OCI-LY1 (cell line): ENCODE measurements at regions not wholly inside any gene's neighbourhood (a gene's known extent, or its start where the extent isn't known, plus 50 kb on each side); places are given as distances from the start of the nearest gene placed in this dataset.

ENCODE experiments used
- H2AFZ ChIP-seq: fragments of 200-600 bp; sonication (generic), shearing (Covaris generic); 2 replicates; pipeline ENCODE4 v1.6.0; 2014; ENCODE audit warnings: antibody characterized with exemption, mild to moderate bottlenecking, low read length
- H3F3A ChIP-seq: fragments of 200-600 bp; sonication (generic), shearing (Covaris generic); 2 replicates; pipeline ENCODE4 v1.6.0; 2014; ENCODE audit warnings: mild to moderate bottlenecking, antibody characterized with exemption, low read length, moderate library complexity; ENCODE audit not compliant: insufficient read depth
- H3K27ac ChIP-seq: fragments of 200-600 bp; sonication (generic); 2 replicates; pipeline ENCODE4 v1.5.1; 2014; ENCODE audit warnings: low read length, mixed run types, mild to moderate bottlenecking, low read depth; ENCODE audit not compliant: poor library complexity, severe bottlenecking
- H3K27me3 ChIP-seq: fragments of 200-600 bp; sonication (generic); 2 replicates; pipeline ENCODE4 v1.6.0; 2014; ENCODE audit warnings: antibody characterized with exemption, mild to moderate bottlenecking, low read length, moderate library complexity; ENCODE audit not compliant: insufficient read depth
- H3K36me3 ChIP-seq: fragments of 200-600 bp; sonication (generic); 2 replicates; pipeline ENCODE4 v1.6.1; 2014; ENCODE audit warnings: mild to moderate bottlenecking, antibody characterized with exemption, low read length, moderate library complexity, mixed read lengths; ENCODE audit not compliant: insufficient read depth
- H3K4me1 ChIP-seq: fragments of 200-600 bp; sonication (generic); 2 replicates; pipeline ENCODE4 v1.5.1; 2014; ENCODE audit warnings: mild to moderate bottlenecking, low read length, moderate library complexity; ENCODE audit not compliant: insufficient read depth, severe bottlenecking
- H3K4me2 ChIP-seq: fragments of 200-600 bp; sonication (generic), shearing (Covaris generic); 2 replicates; pipeline ENCODE4 v1.6.1; 2014; ENCODE audit warnings: low read length
- H3K4me3 ChIP-seq: fragments of 200-600 bp; sonication (generic); 2 replicates; pipeline ENCODE4 v1.5.1; 2014; ENCODE audit warnings: low read length, low read depth, mild to moderate bottlenecking, mixed read lengths; ENCODE audit not compliant: poor library complexity, severe bottlenecking
- H3K79me2 ChIP-seq: fragments of 200-600 bp; shearing (Covaris generic); 2 replicates; pipeline ENCODE4 v1.6.1; 2016; ENCODE audit warnings: mixed run types, low read length, mixed read lengths; ENCODE audit not compliant: insufficient read depth
- H3K9ac ChIP-seq: fragments of 200-600 bp; sonication (generic), shearing (Covaris generic); 2 replicates; pipeline ENCODE4 v1.6.1; 2014; ENCODE audit warnings: mild to moderate bottlenecking, low read length, mixed read lengths
- H3K9me2 ChIP-seq: fragments of 200-600 bp; sonication (generic), shearing (Covaris generic); 2 replicates; pipeline ENCODE4 v1.6.1; 2014; ENCODE audit warnings: low read depth, mild to moderate bottlenecking, low read length, mixed read lengths
- H3K9me3 ChIP-seq: fragments of 200-600 bp; shearing (Covaris generic); 2 replicates; pipeline ENCODE4 v1.6.1; 2014; ENCODE audit warnings: low read length, mixed read lengths
- H4K20me1 ChIP-seq: fragments of 200-600 bp; sonication (generic), shearing (Covaris generic); 2 replicates; pipeline ENCODE4 v1.6.0; 2016; ENCODE audit warnings: mild to moderate bottlenecking, low read length; ENCODE audit not compliant: insufficient read depth
- EZH2 ChIP-seq: fragments of 200-600 bp; sonication (generic), shearing (Covaris generic); IDR thresholded peaks from 2 replicates; pipeline ENCODE4 v1.8.0; 2017; ENCODE audit warnings: borderline replicate concordance, mixed run types, mild to moderate bottlenecking, antibody characterized with exemption, low read length, moderate library complexity, mixed read lengths
- TF ChIP-seq, protein P1 (sequence below): fragments of 200-600 bp; sonication (generic), shearing (Covaris generic); IDR thresholded peaks from 2 replicates; pipeline ENCODE4 v1.5.1; 2017; ENCODE audit warnings: mild to moderate bottlenecking, antibody characterized with exemption, low read length, moderate library complexity, mixed read lengths

DNA sequence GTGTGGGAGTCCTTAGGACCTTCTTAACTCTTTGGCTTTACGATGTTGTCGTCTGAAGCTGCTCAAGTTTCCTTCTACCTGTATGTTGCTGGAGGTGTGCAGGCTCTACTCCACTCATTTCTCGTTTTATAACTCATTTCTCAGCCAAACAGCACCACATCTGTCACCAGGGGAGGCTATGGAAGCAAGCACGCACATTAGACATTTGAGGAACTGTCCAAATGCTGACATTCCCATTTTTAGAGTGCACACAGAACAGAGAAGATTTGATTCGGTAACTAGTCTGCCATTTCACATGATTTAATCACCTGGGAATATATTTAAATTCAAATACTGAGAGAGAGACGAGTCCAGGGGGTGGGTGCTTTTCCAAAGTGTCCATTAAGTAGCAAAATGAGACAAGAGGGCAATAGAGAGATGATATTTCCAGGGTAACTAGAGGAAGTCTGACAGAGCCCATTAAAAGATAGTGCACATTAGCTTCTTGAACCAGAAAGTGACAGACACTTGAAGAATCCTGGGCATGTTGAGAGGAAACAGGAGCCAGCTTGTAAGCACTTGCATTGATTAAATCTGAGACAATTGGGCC, 793.3 kb downstream of the TDRD15 start:
- Histone ChIP-seq H3K4me2 (no peak overlapping the region), H2AFZ (no peak overlapping the region), H3K9me3 (no peaks in the 10 kb centered on the region), H3K4me3 (no peak overlapping the region), H3K9me2 (no peaks in the 10 kb centered on the region), H3K27me3 (no peaks in the 10 kb centered on the region), H3K36me3 (no peaks in the 10 kb centered on the region), H3K79me2 (no peaks in the 10 kb centered on the region), H3F3A (no peaks in the 10 kb centered on the region), H4K20me1 (no peaks in the 10 kb centered on the region), H3K27ac (no peak overlapping the region), H3K4me1 (no peaks in the 10 kb centered on the region), H3K9ac (no peak overlapping the region)
- no peak for TF ChIP-seq EZH2
- TF ChIP-seq, protein P1, sequence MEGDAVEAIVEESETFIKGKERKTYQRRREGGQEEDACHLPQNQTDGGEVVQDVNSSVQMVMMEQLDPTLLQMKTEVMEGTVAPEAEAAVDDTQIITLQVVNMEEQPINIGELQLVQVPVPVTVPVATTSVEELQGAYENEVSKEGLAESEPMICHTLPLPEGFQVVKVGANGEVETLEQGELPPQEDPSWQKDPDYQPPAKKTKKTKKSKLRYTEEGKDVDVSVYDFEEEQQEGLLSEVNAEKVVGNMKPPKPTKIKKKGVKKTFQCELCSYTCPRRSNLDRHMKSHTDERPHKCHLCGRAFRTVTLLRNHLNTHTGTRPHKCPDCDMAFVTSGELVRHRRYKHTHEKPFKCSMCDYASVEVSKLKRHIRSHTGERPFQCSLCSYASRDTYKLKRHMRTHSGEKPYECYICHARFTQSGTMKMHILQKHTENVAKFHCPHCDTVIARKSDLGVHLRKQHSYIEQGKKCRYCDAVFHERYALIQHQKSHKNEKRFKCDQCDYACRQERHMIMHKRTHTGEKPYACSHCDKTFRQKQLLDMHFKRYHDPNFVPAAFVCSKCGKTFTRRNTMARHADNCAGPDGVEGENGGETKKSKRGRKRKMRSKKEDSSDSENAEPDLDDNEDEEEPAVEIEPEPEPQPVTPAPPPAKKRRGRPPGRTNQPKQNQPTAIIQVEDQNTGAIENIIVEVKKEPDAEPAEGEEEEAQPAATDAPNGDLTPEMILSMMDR: no peak

- TF ChIP-seq, protein P1: no peak
- TF ChIP-seq EZH2: no peak
Observed at GRCh38 chr2:21920721-21921120, 797.0 kb downstream of the TDRD15 start.

DNA sequence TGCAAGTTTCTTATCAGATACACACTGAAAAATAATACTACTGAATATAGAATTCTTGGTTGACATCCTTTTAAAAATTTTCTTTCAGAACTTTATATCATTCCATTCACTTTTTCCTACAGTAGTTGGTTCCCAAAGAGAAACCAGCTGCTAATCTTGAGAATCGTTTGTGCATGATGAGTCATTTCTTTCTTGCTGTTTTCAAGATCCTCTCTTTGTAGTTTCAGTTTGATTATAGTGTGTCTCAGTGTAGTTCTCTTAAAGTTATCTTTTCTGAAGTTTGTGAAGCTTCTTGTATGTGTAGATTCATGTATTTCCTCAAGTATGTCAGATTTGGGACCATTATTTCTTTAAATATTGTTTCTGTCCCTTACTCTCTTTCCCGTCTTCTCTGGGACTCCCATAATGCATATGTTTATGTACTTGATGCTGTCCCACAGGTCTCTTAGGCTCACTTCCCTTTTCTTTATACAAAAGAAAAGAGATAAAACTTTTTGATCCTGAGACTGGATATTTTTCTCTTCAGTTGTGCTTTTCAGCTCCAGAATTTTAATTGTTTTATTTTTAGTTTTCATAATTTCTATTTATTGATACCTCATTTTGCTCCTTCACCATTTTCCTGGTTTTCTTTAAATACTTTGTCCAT, 801.0 kb downstream of the TDRD15 start:
- Histone ChIP-seq H2AFZ (no peak overlapping the region), H3F3A (no peaks in the 10 kb centered on the region), H3K36me3 (no peaks in the 10 kb centered on the region), H3K9me2 (no peaks in the 10 kb centered on the region), H3K27ac (no peak overlapping the region), H3K4me3 (no peak overlapping the region), H3K4me1 (no peaks in the 10 kb centered on the region), H3K9me3 (no peaks in the 10 kb centered on the region), H3K27me3 (no peaks in the 10 kb centered on the region), H3K79me2 (no peaks in the 10 kb centered on the region), H3K4me2 (no peak overlapping the region), H3K9ac (no peak overlapping the region), H4K20me1 (no peaks in the 10 kb centered on the region)
- TF ChIP-seq, protein P1: no peak
- no peak for TF ChIP-seq EZH2

More at GRCh38 chr2:21920721-21921120, 797.0 kb downstream of the TDRD15 start:
- Histone ChIP-seq H3K27ac (no peak overlapping the region), H3K9me2 (no peaks in the 10 kb centered on the region), H3K79me2 (no peaks in the 10 kb centered on the region), H3K9ac (no peak overlapping the region), H3K9me3 (no peaks in the 10 kb centered on the region), H3K27me3 (no peaks in the 10 kb centered on the region), H3K4me1 (no peaks in the 10 kb centered on the region), H3K4me3 (no peak overlapping the region), H4K20me1 (no peaks in the 10 kb centered on the region), H3K4me2 (no peak overlapping the region), H2AFZ (no peak overlapping the region), H3K36me3 (no peaks in the 10 kb centered on the region), H3F3A (no peaks in the 10 kb centered on the region)
